CD4-positive, alpha-beta T cell treated with Interleukin-4 for 1 hour (primary cell): ENCODE measurements at regions not wholly inside any gene's neighbourhood (a gene's known extent, or its start where the extent isn't known, plus 50 kb on each side); places are given as distances from the start of the nearest gene placed in this dataset.
"Not testable (repeated sequence)": the region's sequence is repeated elsewhere in the genome, so short reads cannot be mapped to it uniquely, and the experiment has no call there.

Experiments used
- DNase-seq, 2 donors: peaks; one replicate each; pipeline ENCODE4 v3.0.0-alpha.2; 2020 to 2022

- no peak for DNase-seq
Measured at GRCh38 chr14:43671716-43672485, 835.2 kb downstream of the FSCB start.

- no peak for DNase-seq
Measured at GRCh38 chr14:43669355-43669754, 837.7 kb downstream of the FSCB start.

DNA sequence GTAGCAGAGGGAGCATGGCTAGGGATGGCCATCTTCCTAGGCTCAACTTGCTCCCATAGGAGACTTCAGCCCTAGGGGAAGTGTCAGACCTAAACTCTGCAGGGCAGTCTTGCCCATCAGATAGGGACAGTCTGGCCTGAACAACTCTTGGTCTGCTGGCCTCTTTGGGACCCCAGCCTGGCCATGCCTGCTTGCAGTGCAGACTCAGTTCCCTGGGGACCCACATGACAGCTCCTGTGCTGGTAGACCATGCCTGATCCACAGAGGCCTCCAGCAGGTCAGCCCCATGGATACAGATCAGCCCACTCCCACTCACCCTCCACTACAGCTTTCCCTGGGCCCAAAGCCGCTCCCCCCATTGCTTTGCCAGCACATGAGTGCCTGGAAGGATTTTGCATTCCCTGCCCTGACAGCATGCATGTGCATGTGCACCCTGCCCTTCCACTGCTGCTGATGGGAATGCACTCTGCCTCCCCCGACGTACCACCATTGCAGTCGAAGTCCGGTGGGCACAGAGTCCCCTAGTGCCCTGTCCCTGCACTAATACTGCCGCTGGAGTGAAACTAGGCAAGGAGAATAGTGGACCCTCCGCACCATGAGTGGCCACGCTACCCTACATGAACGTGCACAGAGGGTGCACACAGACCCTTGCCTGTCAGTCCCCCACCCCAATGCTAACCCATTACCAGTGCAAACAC lies 841.4 kb downstream of the FSCB start:
- DNase-seq = no peak

DNA sequence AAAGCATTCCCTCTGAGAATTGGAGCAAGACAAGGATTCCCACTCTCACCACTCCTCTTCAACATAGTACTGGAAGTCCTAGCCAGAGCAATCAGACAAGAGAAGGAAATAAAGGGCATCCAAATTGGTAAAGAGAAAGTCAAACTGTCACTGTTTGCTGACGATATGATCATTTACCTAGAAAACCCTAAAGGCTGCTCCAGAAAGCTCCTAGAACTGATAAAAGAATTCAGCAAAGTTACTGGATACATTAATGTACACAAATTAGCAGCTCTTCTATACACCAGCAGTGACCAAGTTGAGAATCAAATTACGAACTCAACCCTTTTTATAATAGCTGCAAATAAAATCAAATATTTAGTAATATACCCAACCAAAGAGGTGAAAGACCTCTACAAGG lies 851.9 kb downstream of the FSCB start:
- DNase-seq = not testable (repeated sequence)

- no peak for DNase-seq
Measured at GRCh38 chr14:43651896-43652295, 855.2 kb downstream of the FSCB start.

DNA sequence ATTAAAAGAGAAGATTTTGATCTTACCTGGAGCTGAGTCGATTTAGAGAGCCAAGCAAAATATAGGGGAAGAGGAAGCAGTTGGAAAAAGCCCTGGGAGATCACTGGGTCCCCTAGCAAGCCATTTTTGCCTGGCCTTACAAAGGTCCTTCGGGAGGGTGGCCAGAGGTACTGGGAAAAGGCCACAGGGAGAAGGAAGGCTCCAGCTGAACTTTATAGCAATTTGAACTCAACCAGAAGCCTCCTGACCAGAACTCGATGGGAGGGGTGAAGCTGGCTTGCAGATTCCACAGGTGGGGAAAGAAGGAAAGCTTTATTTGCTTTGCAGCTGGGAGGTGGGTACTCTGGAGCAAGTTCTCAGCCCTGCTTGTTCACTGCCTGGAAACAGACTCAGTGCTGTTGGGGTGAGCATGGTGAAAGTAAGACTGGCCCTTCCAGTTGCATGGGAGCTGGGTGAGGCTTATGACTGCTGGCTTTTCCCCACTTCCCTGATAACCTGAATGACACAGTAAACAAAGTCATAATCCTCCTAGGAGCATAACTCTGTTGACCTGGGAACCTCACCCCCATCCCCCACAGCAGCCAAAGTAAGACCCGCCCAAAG lies 855.8 kb downstream of the FSCB start:
- no peak for DNase-seq

GRCh38 chr14:43649508-43649907 lies 857.6 kb downstream of the FSCB start:
- DNase-seq = no peak

DNA sequence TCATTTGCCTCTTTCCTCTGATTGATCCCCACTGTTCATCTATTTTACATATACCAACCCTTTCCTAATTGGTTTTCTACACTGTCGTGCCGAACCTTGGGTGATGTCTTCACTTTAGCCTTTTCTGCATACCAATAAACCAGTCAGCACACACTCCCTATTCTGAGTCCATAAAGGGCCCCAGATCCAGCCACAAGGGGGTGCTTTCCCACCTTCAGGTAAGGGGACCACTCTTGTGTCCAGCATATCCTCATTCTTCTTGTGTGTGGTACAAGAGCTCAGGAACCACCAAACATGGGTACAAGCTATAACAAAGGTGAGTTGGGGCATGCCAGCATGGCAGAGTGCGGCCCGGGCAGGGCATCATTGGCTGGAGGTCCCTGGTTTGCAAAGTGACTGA lies 859.8 kb downstream of the FSCB start:
- no peak for DNase-seq

DNA sequence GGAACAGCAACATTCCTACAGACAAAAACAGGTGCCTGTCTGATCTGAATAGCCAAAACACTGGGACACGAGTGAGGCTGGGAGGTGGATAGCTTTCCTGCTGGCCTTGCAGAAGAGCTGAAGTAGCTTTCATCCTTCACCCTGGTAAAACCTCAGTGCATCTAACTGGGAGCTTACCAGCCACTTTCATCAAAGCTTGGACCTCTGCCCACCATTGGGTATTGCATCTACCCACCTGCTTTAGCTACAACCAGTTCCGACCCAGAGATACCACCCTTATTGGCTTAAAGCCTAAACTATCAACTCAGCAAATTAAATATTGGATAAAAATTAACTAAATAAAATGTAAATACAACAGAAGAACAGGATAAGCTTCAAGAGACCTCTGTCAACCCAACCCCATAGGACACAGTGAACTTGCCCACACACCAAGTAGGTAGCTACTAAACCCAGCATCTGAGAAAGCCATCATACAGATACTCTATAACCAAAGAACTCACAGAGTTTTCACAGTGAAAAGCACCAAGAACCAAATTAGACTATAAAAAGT lies 866.3 kb downstream of the FSCB start:
- no peak for DNase-seq

DNA sequence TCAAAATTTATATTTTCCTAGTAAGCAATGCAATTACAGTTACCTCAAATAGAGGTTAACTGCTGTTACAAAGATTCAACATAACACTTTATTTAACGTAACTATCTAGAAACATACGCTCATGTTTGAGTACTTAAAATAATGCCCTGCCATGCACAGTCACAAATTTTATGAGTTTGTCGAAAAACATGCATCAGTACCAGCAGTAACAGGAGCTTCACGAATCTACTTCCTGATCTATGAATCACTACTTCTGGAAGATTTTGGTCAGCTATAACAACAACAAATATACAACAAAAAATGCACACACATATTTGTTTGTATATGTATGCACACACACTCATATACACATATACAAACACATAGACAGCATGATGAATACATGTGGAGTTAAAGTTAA lies 881.8 kb downstream of the FSCB start:
- DNase-seq = no peak

GRCh38 chr14:43621282-43621681 lies 885.8 kb downstream of the FSCB start:
- DNase-seq = no peak

DNA sequence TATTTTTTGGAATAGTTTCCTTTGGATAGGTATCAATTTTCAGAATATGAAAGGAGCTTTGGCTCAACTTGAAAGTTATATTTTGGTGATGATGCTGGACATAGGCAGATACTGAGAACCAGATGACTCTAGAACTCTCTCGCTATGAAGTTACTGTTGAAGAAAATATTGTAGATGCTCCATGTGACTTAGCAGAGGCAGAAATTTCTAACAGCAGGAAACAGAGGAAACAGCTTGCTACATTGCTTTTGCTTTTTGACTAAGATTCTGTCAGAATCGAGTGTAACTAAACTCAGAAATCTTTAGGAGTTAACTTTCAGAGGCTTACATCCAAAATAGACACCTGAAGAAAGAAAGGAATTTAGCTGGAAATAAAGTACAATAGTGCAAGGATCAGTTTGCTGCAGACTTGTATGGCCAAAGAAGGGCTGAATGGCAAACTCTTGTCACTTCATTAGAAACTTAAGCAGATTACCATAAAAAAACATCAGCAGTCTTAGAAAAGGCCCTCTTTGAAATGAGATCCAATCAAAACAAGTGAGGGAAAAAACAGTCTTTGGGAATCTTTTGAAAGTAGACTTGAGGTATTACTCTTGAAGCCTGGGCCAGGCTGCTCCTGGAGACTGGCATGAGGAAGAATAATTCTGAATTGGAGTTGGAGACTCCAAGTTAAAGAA lies 911.8 kb downstream of the FSCB start:
- DNase-seq = no peak

GRCh38 chr14:43591776-43592175 lies 915.3 kb downstream of the FSCB start:
- DNase-seq = no peak

GRCh38 chr14:43587183-43587582 lies 919.9 kb downstream of the FSCB start:
- no peak for DNase-seq

DNA sequence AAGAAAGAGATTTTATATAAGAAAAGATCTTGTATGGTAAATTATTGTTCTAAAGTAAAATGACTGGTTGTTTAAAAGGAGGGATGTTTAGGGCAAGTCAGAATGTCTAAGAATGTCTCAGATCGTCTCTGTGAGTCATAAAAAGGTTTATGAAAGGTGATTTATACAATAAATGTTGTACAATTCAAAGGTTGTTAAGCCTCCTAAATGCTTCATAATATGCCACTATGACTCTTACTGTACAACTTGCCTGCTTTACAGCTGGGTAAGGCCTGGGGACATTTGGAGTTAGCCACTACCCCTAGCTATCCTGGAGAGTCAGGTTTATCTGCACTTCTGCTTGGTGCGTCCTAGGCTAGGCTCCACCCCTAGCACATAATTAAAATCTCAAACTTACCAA lies 927.4 kb downstream of the FSCB start:
- DNase-seq = no peak

DNA sequence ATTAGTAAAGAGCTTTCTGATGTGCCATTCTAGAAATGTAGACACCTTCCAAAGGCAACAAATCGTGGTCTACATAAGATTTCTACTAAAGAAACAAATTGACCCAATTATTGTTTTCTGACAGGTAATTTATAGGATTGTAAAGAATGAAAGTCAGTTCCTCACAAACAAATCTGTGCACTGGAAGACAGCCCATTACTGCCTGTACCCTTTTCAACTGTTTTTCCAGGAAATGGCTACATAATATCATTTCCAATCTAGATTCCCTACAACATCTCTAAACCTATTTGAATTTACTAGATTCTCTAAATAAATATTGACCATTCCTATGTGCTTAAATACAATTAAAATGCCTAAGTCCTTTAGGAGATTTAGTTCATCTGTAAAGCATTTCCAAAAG lies 939.1 kb downstream of the FSCB start:
- no peak for DNase-seq

GRCh38 chr14:43548368-43548767 lies 958.7 kb downstream of the FSCB start:
- no peak for DNase-seq

- DNase-seq = not testable (repeated sequence)
Measured at GRCh38 chr14:43547596-43547995, 959.5 kb downstream of the FSCB start.

GRCh38 chr14:43541356-43541755 lies 965.7 kb downstream of the FSCB start:
- DNase-seq = no peak

DNA sequence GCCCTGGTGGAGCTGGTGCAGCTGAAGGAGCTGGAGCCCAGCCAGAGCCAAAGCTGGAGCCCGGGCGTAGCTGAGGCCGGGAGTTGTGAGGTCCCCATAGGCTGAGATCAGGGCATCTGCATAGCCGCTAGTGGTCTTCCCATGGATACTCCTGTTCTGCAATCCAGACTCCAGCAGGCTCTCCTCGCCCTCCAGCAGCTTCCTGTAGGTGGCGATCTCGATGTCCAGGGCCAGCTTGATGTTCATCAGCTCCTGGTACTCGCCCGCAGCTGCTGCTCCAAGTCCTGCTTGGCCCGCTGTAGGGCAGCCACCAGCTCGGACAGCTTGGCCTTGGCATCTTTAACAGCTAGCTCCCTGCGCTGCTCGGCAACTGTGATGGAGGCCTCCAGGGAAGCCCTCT lies 966.1 kb downstream of the FSCB start:
- no peak for DNase-seq

- no peak for DNase-seq
Measured at GRCh38 chr14:43539210-43539609, 967.9 kb downstream of the FSCB start.

- no peak for DNase-seq
Measured at GRCh38 chr14:43535231-43535838, 971.7 kb downstream of the FSCB start.
